Natural killer cell (primary cell): ENCODE measurements at regions not wholly inside any gene's neighbourhood (a gene's known extent, or its start where the extent isn't known, plus 50 kb on each side); places are given as distances from the start of the nearest gene placed in this dataset.

ENCODE experiments used
- ATAC-seq, 3 donors: fragments of 150-1000 bp in 2 of 3; fragments of 200-7000 bp in 1 of 3; cut with Tn5 transposase; 1 replicate in 1 of 3; 2 replicates in 2 of 3; pipeline ENCODE4 v1.10.0; 2021; ENCODE audit warnings: mild to moderate bottlenecking in 2 of 3, moderate library complexity in 2 of 3
- DNase-seq, 2 donors: peaks; one replicate each; pipeline versions ENCODE4 v3.0.0 to v3.0.0-alpha.2; 2013 to 2021; ENCODE audit warnings: mixed read lengths in 1 of 2
- H3K27ac ChIP-seq: one replicate; pipeline ENCODE4 v1.5.1; 2013; ENCODE audit warnings: mild to moderate bottlenecking, low read length
- H3K27me3 ChIP-seq: one replicate; pipeline ENCODE4 v1.6.1; 2013; ENCODE audit warnings: low read length; ENCODE audit not compliant: control insufficient read depth, insufficient read depth
- H3K36me3 ChIP-seq: one replicate; pipeline ENCODE4 v1.6.1; 2013; ENCODE audit warnings: low read length; ENCODE audit not compliant: control insufficient read depth, insufficient read depth
- H3K4me1 ChIP-seq: one replicate; pipeline ENCODE4 v1.6.1; 2013; ENCODE audit warnings: low read length; ENCODE audit not compliant: control insufficient read depth, insufficient read depth
- H3K4me3 ChIP-seq: one replicate; pipeline ENCODE4 v1.5.1; 2013; ENCODE audit warnings: low read length
- H3K9me3 ChIP-seq: one replicate; pipeline ENCODE4 v1.6.1; 2013; ENCODE audit warnings: low read length; ENCODE audit not compliant: control insufficient read depth, insufficient read depth
- H3K27ac Mint-ChIP-seq, 2 donors: one replicate each; pipeline ENCODE4 v1.8.0; 2022; ENCODE audit warnings: mild to moderate bottlenecking in 2 of 2, mixed read lengths in 2 of 2, moderate library complexity in 1 of 2
- H3K27me3 Mint-ChIP-seq, 2 donors: one replicate each; pipeline ENCODE4 v1.8.0; 2022; ENCODE audit warnings: low read depth in 2 of 2, mixed read lengths in 2 of 2
- H3K36me3 Mint-ChIP-seq: one replicate; pipeline ENCODE4 v1.8.0; 2022; ENCODE audit warnings: mixed read lengths
- H3K4me1 Mint-ChIP-seq, 2 donors: one replicate each; pipeline ENCODE4 v1.8.0; 2022; ENCODE audit warnings: mixed read lengths in 2 of 2
- H3K4me3 Mint-ChIP-seq: one replicate; pipeline ENCODE4 v1.8.0; 2022; ENCODE audit warnings: mild to moderate bottlenecking, moderate library complexity, mixed read lengths
- H3K9me3 Mint-ChIP-seq, 2 donors: one replicate each; pipeline ENCODE4 v1.8.0; 2022; ENCODE audit warnings: mixed read lengths in 2 of 2
- WGBS: methylation state at CpG from one replicate; pipeline ENCODE4 v1.1.7; 2013; ENCODE audit warnings: missing lambda C conversion rate; ENCODE audit not compliant: insufficient coverage; 5-methylcytosine and 5-hydroxymethylcytosine counted together
- intact Hi-C: fragments of 100-400 bp; cut with micrococcal nuclease; formaldehyde crosslinking; loops from one replicate; pipeline ENCODE4 v1.14.2; 2022
- TF ChIP-seq, protein P1 (sequence below): fragments of 200-600 bp; IDR thresholded peaks from one replicate; pipeline ENCODE4 v1.8.0; 2022; ENCODE audit warnings: antibody characterized with exemption

DNA sequence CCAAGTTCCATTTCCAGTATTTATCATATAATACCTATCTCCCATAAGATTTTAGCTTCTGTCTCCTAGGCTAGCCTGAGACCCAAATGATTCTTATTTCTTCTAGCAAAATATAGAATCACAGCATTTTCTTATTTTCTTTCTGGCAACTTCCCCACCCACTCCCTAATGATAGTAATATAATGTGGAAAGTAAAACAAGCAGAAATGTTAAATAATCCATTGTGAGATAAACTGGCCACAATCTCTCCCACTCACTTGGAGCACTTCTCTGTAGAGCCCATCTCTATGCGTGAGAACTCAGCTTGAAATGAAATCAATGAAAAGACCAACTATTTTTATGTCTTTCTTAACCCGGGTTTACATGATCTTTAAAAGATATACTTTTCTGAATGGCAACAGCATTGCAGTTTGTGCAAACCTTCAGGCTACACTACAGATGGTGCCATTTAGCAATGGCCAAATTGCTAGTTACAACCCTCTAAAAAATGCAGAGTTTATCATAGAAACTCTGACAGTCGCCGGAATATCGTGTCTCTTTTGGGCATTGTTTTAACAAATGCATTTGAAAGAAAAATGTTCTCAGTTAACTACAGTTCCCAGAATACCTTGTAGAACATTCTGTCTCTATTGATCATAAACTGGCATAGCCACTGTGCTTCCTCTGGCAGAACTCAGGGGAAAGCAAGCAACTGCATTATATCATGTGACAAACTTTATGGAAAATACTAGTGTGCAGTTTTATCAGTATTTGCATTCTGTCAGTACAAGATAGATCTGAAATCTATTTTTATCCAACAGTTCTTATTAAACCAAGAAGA lies 1407.4 kb upstream of the ZEB2 start:
- DNase-seq (no peak), ATAC-seq (no peak)
- intact Hi-C loops: no loop called here
- Histone ChIP-seq H3K27ac (no peak overlapping the region), H3K36me3 (no peaks in the 10 kb centered on the region), H3K27me3 (no peaks in the 10 kb centered on the region), H3K9me3 (no peaks in the 10 kb centered on the region), H3K4me3 (no peak overlapping the region), H3K4me1 (no peaks in the 10 kb centered on the region)
- TF ChIP-seq, protein P1, sequence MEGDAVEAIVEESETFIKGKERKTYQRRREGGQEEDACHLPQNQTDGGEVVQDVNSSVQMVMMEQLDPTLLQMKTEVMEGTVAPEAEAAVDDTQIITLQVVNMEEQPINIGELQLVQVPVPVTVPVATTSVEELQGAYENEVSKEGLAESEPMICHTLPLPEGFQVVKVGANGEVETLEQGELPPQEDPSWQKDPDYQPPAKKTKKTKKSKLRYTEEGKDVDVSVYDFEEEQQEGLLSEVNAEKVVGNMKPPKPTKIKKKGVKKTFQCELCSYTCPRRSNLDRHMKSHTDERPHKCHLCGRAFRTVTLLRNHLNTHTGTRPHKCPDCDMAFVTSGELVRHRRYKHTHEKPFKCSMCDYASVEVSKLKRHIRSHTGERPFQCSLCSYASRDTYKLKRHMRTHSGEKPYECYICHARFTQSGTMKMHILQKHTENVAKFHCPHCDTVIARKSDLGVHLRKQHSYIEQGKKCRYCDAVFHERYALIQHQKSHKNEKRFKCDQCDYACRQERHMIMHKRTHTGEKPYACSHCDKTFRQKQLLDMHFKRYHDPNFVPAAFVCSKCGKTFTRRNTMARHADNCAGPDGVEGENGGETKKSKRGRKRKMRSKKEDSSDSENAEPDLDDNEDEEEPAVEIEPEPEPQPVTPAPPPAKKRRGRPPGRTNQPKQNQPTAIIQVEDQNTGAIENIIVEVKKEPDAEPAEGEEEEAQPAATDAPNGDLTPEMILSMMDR: no peak
- Mint-ChIP-seq H3K4me3 (no peak overlapping the region), H3K27ac (no peak overlapping the region), H3K9me3 (peaks cover 0 to 2% of the 10 kb centered on the region in 2 donors), H3K4me1 (no peaks in the 10 kb centered on the region), H3K36me3 (no peaks in the 10 kb centered on the region), H3K27me3 (no peaks in the 10 kb centered on the region)
- WGBS: 79% methylated on average over 5 of the region's 5 CpGs

DNA sequence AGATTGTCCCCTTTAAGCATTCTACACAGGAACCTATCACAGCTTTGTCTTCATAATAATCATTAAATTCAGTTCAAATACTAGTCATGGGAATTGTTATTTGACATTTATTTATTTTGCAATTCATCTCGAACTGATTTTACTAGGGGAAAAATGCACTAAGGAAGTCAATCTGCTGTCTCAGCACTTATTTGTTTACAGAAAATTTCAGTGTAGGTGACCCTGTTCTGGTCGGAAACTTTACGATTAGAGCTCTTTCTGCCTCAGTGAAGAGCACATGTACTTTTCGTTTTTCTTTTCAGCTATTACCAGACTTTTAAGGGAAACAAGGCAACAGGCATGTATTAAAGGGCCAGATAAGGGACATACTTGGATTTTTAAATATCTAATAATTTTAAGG lies 1405.7 kb upstream of the ZEB2 start:
- no peak overlapping the region for H3K27ac Mint-ChIP-seq
- H3K4me3 Mint-ChIP-seq: no peak overlapping the region
- Histone ChIP-seq H3K9me3 (no peaks in the 10 kb centered on the region), H3K36me3 (no peaks in the 10 kb centered on the region), H3K27ac (no peak overlapping the region), H3K4me3 (no peak overlapping the region), H3K4me1 (no peaks in the 10 kb centered on the region), H3K27me3 (no peaks in the 10 kb centered on the region)
- H3K27me3 Mint-ChIP-seq: no peaks in the 10 kb centered on the region
- TF ChIP-seq, protein P1: no peak
- ATAC-seq: no peak
- intact Hi-C loops: no loop called here
- 82% methylated on average over 4 of the region's 4 CpGs for WGBS
- no peaks in the 10 kb centered on the region for H3K36me3 Mint-ChIP-seq
- no peaks in the 10 kb centered on the region for H3K4me1 Mint-ChIP-seq
- no peak for DNase-seq
- peaks cover 0 to 2% of the 10 kb centered on the region in 2 donors for H3K9me3 Mint-ChIP-seq

DNA sequence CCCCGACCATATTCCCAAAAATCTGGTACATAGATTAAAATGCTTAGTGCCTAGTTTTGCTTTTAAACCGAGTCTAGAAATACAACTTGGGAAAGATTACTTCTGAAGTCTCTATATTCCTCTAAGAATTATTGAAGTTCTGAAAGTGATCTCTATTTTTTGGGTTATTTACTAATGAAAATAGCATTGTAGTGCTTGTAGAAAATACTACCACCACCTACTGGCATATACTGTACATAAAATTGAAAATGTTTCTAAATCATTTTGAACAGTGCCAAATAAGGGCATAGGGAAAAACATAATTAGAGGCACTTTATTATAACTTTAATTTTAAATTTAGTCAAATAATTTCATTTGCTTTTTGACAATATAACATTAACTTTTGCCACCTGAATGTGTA lies 1399.6 kb upstream of the ZEB2 start:
- no peak for DNase-seq
- no peaks in the 10 kb centered on the region for H3K27me3 ChIP-seq
- ATAC-seq: no peak
- intact Hi-C loops: no loop called here
- H3K36me3 Mint-ChIP-seq: no peaks in the 10 kb centered on the region
- WGBS: 100% methylated on average over 1 of the region's 2 CpGs
- H3K4me3 ChIP-seq: no peak overlapping the region
- peaks cover 0 to 2% of the 10 kb centered on the region in 2 donors for H3K9me3 Mint-ChIP-seq
- H3K27ac Mint-ChIP-seq: no peak overlapping the region
- no peaks in the 10 kb centered on the region for H3K4me1 Mint-ChIP-seq
- H3K27me3 Mint-ChIP-seq: no peaks in the 10 kb centered on the region
- H3K4me3 Mint-ChIP-seq: no peak overlapping the region
- H3K27ac ChIP-seq: no peak overlapping the region
- no peaks in the 10 kb centered on the region for H3K36me3 ChIP-seq
- H3K9me3 ChIP-seq: no peaks in the 10 kb centered on the region
- TF ChIP-seq, protein P1: no peak
- no peaks in the 10 kb centered on the region for H3K4me1 ChIP-seq

DNA sequence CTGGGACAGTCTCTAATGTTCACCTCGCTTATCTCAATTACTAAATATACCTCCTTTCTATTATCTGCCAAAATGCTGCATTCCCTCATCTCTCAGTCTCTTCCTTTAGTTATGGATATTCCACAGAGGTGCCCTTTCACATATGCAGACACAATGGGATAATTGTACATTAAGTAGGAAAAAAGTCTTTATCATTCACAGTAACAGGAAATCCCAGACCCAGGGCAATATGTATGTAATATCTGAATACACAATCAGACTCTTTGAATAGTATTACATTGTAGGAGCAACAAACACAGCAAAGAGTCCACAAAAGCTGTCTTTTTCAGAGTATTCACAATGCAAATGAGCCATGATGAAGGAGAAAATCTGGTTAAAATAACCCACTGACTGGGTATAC lies 1399.0 kb upstream of the ZEB2 start:
- Mint-ChIP-seq H3K27me3 (no peaks in the 10 kb centered on the region), H3K27ac (no peak overlapping the region), H3K4me1 (no peaks in the 10 kb centered on the region), H3K36me3 (no peaks in the 10 kb centered on the region), H3K4me3 (no peak overlapping the region), H3K9me3 (peaks cover 0 to 2% of the 10 kb centered on the region in 2 donors)
- no peaks in the 10 kb centered on the region for H3K4me1 ChIP-seq
- DNase-seq: no peak
- no peak overlapping the region for H3K27ac ChIP-seq
- ATAC-seq: no peak
- no peaks in the 10 kb centered on the region for H3K36me3 ChIP-seq
- no peaks in the 10 kb centered on the region for H3K27me3 ChIP-seq
- H3K4me3 ChIP-seq: no peak overlapping the region
- WGBS: 85% methylated on average over 1 of the region's 1 CpG
- no peaks in the 10 kb centered on the region for H3K9me3 ChIP-seq
- TF ChIP-seq, protein P1: no peak
- intact Hi-C loops: no loop called here
